ENCODE measurements at regions not wholly inside any gene's neighbourhood (a gene's known extent, or its start where the extent isn't known, plus 50 kb on each side); places are given as distances from the start of the nearest gene placed in this dataset.

DNA sequence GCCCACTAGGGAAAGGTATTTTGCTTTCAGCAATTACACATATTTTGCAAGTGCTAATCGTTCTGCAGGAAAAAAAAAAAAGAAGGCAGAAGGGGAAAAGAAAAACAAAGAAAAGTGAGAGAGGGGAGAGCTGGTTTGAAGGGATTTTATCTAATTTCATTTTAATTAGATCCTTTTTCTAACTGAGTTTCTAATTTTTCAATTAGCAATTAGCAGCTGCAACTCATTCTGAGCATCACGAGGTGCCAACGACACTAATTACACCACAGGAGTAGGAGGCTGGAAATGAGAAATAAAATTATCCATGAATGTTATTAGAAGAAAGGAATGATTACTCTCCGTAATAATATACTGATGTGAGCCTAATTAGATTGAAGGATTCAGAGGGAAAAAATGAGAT is 481.0 kb upstream of the CAMK1G start:
- Histone ChIP-seq H3K79me2 (ENCODE audit: insufficient read depth, low read length) (no peaks in the 10 kb centered on the region), H2AFZ (ENCODE audit: insufficient read depth, low read depth, low read length, poor library complexity, severe bottlenecking) (no peak overlapping the region), H4K20me1 (ENCODE audit: insufficient read depth, low read length) (no peaks in the 10 kb centered on the region), H3K4me2 (replicated peaks; ENCODE audit: extremely low read depth, low read length, poor library complexity, severe bottlenecking) (no peak overlapping the region), H3K36me3 (replicated peaks in 1 of 2; ENCODE audit: control insufficient read depth in 1 of 2, insufficient read depth in 2 of 2, low read length in 2 of 2) (no peaks in the 10 kb centered on the region), H3K27ac (ENCODE audit: low read depth in 1 of 2, low read length in 2 of 2) (no peak overlapping the region), H3K9ac (ENCODE audit: insufficient read depth, low read length, poor library complexity, severe bottlenecking) (no peak overlapping the region), H3K4me3 (replicated peaks in 1 of 3; ENCODE audit: low read depth in 2 of 3, low read length in 3 of 3) (no peak overlapping the region), H3K27me3 (ENCODE audit: control insufficient read depth in 2 of 2, insufficient read depth in 2 of 2, low read length in 2 of 2) (no peaks in the 10 kb centered on the region), H3K9me3 (replicated peaks in 1 of 2; ENCODE audit: control insufficient read depth in 1 of 2, insufficient read depth in 1 of 2, low read length in 2 of 2) (no peaks in the 10 kb centered on the region), H3K4me1 (ENCODE audit: control insufficient read depth in 1 of 2, insufficient read depth in 2 of 2, low read length in 2 of 2) (no peaks in the 10 kb centered on the region)
- no peak for TF ChIP-seq CTCF (IDR thresholded peaks at IDR 0.05)
- intact Hi-C loops (cut with micrococcal nuclease): no loop called here
- Mint-ChIP-seq H3K4me3 (no peak overlapping the region), H3K27me3 (ENCODE audit: low read depth in 3 of 3) (peaks cover 0 to 2% (median 0%) of the 10 kb centered on the region in 3 donors), H3K9me3 (peaks cover 0 to 2% (median 0%) of the 10 kb centered on the region in 7 donors), H3K4me1 (no peaks in the 10 kb centered on the region), H3K36me3 (no peaks in the 10 kb centered on the region), H3K27ac (no peak overlapping the region)
- DNase-seq: no peak
- no CpG with 5 or more reads among the region's 4 CpGs for WGBS (ENCODE audit: insufficient coverage)

DNA sequence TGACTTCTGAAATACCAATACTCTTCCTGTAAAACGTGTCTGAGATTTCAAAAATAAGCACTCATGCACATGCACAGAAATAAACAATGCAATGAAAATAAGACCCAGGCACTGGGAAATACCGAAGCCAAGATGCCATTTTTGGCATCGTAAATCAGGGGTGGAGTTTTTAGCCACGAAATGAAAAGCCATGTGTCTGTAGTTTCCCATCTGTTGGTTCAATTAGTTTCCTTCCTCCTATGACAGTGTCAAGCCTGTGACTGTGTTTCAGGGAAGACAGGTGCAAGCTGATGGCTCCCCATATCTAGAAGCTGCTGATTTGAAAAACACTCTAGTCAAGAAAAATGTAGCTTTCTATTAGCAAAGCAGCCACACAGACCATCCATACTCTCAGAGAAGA is 480.4 kb upstream of the CAMK1G start:
- intact Hi-C loops (cut with micrococcal nuclease): no loop called here
- Histone ChIP-seq H3K4me2 (replicated peaks; ENCODE audit: extremely low read depth, low read length, poor library complexity, severe bottlenecking) (no peak overlapping the region), H3K4me3 (replicated peaks in 1 of 3; ENCODE audit: low read depth in 2 of 3, low read length in 3 of 3) (no peak overlapping the region), H3K27ac (ENCODE audit: low read depth in 1 of 2, low read length in 2 of 2) (no peak overlapping the region), H3K9me3 (replicated peaks in 1 of 2; ENCODE audit: control insufficient read depth in 1 of 2, insufficient read depth in 1 of 2, low read length in 2 of 2) (no peaks in the 10 kb centered on the region), H2AFZ (ENCODE audit: insufficient read depth, low read depth, low read length, poor library complexity, severe bottlenecking) (no peak overlapping the region), H3K27me3 (ENCODE audit: control insufficient read depth in 2 of 2, insufficient read depth in 2 of 2, low read length in 2 of 2) (no peaks in the 10 kb centered on the region), H3K36me3 (replicated peaks in 1 of 2; ENCODE audit: control insufficient read depth in 1 of 2, insufficient read depth in 2 of 2, low read length in 2 of 2) (no peaks in the 10 kb centered on the region), H3K4me1 (ENCODE audit: control insufficient read depth in 1 of 2, insufficient read depth in 2 of 2, low read length in 2 of 2) (no peaks in the 10 kb centered on the region), H3K79me2 (ENCODE audit: insufficient read depth, low read length) (no peaks in the 10 kb centered on the region), H4K20me1 (ENCODE audit: insufficient read depth, low read length) (no peaks in the 10 kb centered on the region), H3K9ac (ENCODE audit: insufficient read depth, low read length, poor library complexity, severe bottlenecking) (no peak overlapping the region)
- no peak overlapping the region for H3K27ac Mint-ChIP-seq
- 6% methylated on average over 3 of the region's 4 CpGs for WGBS (ENCODE audit: insufficient coverage)
- TF ChIP-seq CTCF (IDR thresholded peaks at IDR 0.05): no peak
- H3K9me3 Mint-ChIP-seq: peaks cover 0 to 2% (median 0%) of the 10 kb centered on the region in 7 donors
- no peak for DNase-seq
- H3K27me3 Mint-ChIP-seq (ENCODE audit: low read depth in 3 of 3): peaks cover 0 to 2% (median 0%) of the 10 kb centered on the region in 3 donors
- H3K36me3 Mint-ChIP-seq: no peaks in the 10 kb centered on the region
- no peak overlapping the region for H3K4me3 Mint-ChIP-seq
- H3K4me1 Mint-ChIP-seq: no peaks in the 10 kb centered on the region
